HCT116 (cell line): ENCODE measurements at regions not wholly inside any gene's neighbourhood (a gene's known extent, or its start where the extent isn't known, plus 50 kb on each side); places are given as distances from the start of the nearest gene placed in this dataset.

Source experiments
- CEBPB ChIP-seq: IDR thresholded peaks from 2 replicates; pipeline ENCODE4 v1.6.1; 2012; ENCODE audit warnings: low read depth
- EGR1 ChIP-seq: IDR thresholded peaks from 2 replicates; pipeline ENCODE4 v1.6.1; 2012; ENCODE audit warnings: low read depth
- EZH2phosphoT487 ChIP-seq: fragments of 200-600 bp; IDR thresholded peaks from 2 replicates; pipeline ENCODE4 v1.6.1; 2018; ENCODE audit warnings: antibody characterized with exemption, borderline replicate concordance
- POLR2A ChIP-seq: IDR thresholded peaks from 2 replicates; pipeline ENCODE4 v1.7.0; 2011; ENCODE audit warnings: borderline replicate concordance; ENCODE audit not compliant: insufficient read depth, insufficient read length; ENCODE audit errors: extremely low read depth
- RAD21 ChIP-seq: IDR thresholded peaks from 2 replicates; pipeline ENCODE4 v1.6.1; 2012; ENCODE audit warnings: low read depth, mild to moderate bottlenecking
- TCF7L2 ChIP-seq: IDR thresholded peaks from 2 replicates; pipeline ENCODE4 v1.7.0; 2011; ENCODE audit warnings: borderline replicate concordance, inconsistent platforms; ENCODE audit not compliant: insufficient read depth, insufficient read length; ENCODE audit errors: extremely low read depth
- TF ChIP-seq, protein P1 (sequence below), 3 experiments: fragments of 200-600 bp in 1 of 3; sonication (generic) in 1 of 3; IDR thresholded peaks in 2 of 3; conservative IDR thresholded peaks in 1 of 3; 2 replicates each; pipeline ENCODE4 v1.5.1; 2012 to 2017; ENCODE audit warnings: low read depth in 2 of 3, low read length in 2 of 3, antibody characterized with exemption in 1 of 3, borderline replicate concordance in 1 of 3, control low read depth in 1 of 3, mild to moderate bottlenecking in 1 of 3, mixed read lengths in 1 of 3, mixed run types in 1 of 3, moderate library complexity in 1 of 3; ENCODE audit not compliant: insufficient read depth in 1 of 3
- TF ChIP-seq, protein P2 (sequence below): IDR thresholded peaks from 2 replicates; pipeline ENCODE4 v1.6.1; 2012; ENCODE audit warnings: low read depth
- TF ChIP-seq, protein P3 (sequence below): IDR thresholded peaks from 2 replicates; pipeline ENCODE4 v1.6.1; 2011; ENCODE audit warnings: mild to moderate bottlenecking, low read length, moderate library complexity; ENCODE audit not compliant: insufficient replicate concordance; ENCODE audit errors: extremely low read depth

DNA sequence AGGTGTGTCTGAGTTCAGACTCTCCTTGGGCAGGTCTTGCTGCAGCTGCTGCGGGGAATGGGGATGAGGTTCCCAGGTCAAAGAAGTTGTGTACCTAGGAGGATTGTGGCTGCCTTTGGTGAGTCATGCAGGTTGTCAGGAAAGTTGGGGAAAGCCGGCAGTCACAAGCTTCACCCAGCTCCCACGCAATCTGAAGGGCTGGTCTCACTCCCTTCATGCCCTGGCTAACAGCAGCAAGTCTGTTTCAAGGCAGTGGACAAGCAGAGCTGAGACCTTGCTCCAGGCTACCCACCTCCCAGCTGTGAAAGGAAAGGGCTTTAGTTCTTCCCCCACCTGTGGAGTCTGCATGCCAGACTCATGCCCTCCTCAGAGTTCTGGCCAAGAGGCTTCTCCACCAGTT is 287.2 kb downstream of the DTHD1 start:
- no peak for TF ChIP-seq TCF7L2
- TF ChIP-seq, protein P1, sequence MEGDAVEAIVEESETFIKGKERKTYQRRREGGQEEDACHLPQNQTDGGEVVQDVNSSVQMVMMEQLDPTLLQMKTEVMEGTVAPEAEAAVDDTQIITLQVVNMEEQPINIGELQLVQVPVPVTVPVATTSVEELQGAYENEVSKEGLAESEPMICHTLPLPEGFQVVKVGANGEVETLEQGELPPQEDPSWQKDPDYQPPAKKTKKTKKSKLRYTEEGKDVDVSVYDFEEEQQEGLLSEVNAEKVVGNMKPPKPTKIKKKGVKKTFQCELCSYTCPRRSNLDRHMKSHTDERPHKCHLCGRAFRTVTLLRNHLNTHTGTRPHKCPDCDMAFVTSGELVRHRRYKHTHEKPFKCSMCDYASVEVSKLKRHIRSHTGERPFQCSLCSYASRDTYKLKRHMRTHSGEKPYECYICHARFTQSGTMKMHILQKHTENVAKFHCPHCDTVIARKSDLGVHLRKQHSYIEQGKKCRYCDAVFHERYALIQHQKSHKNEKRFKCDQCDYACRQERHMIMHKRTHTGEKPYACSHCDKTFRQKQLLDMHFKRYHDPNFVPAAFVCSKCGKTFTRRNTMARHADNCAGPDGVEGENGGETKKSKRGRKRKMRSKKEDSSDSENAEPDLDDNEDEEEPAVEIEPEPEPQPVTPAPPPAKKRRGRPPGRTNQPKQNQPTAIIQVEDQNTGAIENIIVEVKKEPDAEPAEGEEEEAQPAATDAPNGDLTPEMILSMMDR (IDR thresholded peaks at IDR 0.05 in 2 of 3, conservative IDR thresholded peaks at IDR 0.05 in 1 of 3; ENCODE audit: borderline replicate concordance in 1 of 3, insufficient read depth in 1 of 3, low read depth in 2 of 3, low read length in 2 of 3), result no peak
- TF ChIP-seq EZH2phosphoT487, result no peak
- TF ChIP-seq, protein P2, sequence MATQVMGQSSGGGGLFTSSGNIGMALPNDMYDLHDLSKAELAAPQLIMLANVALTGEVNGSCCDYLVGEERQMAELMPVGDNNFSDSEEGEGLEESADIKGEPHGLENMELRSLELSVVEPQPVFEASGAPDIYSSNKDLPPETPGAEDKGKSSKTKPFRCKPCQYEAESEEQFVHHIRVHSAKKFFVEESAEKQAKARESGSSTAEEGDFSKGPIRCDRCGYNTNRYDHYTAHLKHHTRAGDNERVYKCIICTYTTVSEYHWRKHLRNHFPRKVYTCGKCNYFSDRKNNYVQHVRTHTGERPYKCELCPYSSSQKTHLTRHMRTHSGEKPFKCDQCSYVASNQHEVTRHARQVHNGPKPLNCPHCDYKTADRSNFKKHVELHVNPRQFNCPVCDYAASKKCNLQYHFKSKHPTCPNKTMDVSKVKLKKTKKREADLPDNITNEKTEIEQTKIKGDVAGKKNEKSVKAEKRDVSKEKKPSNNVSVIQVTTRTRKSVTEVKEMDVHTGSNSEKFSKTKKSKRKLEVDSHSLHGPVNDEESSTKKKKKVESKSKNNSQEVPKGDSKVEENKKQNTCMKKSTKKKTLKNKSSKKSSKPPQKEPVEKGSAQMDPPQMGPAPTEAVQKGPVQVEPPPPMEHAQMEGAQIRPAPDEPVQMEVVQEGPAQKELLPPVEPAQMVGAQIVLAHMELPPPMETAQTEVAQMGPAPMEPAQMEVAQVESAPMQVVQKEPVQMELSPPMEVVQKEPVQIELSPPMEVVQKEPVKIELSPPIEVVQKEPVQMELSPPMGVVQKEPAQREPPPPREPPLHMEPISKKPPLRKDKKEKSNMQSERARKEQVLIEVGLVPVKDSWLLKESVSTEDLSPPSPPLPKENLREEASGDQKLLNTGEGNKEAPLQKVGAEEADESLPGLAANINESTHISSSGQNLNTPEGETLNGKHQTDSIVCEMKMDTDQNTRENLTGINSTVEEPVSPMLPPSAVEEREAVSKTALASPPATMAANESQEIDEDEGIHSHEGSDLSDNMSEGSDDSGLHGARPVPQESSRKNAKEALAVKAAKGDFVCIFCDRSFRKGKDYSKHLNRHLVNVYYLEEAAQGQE, result no peak
- TF ChIP-seq, protein P3, sequence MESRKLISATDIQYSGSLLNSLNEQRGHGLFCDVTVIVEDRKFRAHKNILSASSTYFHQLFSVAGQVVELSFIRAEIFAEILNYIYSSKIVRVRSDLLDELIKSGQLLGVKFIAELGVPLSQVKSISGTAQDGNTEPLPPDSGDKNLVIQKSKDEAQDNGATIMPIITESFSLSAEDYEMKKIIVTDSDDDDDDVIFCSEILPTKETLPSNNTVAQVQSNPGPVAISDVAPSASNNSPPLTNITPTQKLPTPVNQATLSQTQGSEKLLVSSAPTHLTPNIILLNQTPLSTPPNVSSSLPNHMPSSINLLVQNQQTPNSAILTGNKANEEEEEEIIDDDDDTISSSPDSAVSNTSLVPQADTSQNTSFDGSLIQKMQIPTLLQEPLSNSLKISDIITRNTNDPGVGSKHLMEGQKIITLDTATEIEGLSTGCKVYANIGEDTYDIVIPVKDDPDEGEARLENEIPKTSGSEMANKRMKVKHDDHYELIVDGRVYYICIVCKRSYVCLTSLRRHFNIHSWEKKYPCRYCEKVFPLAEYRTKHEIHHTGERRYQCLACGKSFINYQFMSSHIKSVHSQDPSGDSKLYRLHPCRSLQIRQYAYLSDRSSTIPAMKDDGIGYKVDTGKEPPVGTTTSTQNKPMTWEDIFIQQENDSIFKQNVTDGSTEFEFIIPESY, result no peak
- no peak for TF ChIP-seq CEBPB
- TF ChIP-seq EGR1, result no peak
- no peak for TF ChIP-seq POLR2A
- no peak for TF ChIP-seq RAD21
